DND-41 (cell line): ENCODE measurements at regions not wholly inside any gene's neighbourhood (a gene's known extent, or its start where the extent isn't known, plus 50 kb on each side); places are given as distances from the start of the nearest gene placed in this dataset.
"Not testable (repeated sequence)": the region's sequence is repeated elsewhere in the genome, so short reads cannot be mapped to it uniquely, and the experiment has no call there.

Experiments
- ATAC-seq: fragments of 200-7000 bp; cut with Tn5 transposase; 3 replicates; pipeline ENCODE4 v1.9.1; 2021; ENCODE audit warnings: low read depth; ENCODE audit not compliant: insufficient read depth
- DNase-seq: peaks from one replicate; pipeline ENCODE4 v3.0.0-alpha.2; 2020
- H2AFZ ChIP-seq: 2 replicates; pipeline ENCODE4 v1.6.0; 2012; ENCODE audit warnings: low read depth, low read length
- H3K27ac ChIP-seq: 2 replicates; pipeline ENCODE4 v1.5.1; 2012; ENCODE audit warnings: low read length, inconsistent platforms
- H3K27me3 ChIP-seq: fragments of 200-600 bp; sonication (generic); 2 replicates; pipeline ENCODE4 v1.6.0; 2012; ENCODE audit warnings: low read length, mild to moderate bottlenecking, inconsistent platforms; ENCODE audit not compliant: insufficient read depth, poor library complexity
- H3K36me3 ChIP-seq: 2 replicates; pipeline ENCODE4 v1.5.1; 2012; ENCODE audit warnings: low read length, inconsistent platforms; ENCODE audit not compliant: insufficient read depth
- H3K4me1 ChIP-seq: 2 replicates; pipeline ENCODE4 v1.5.1; 2012; ENCODE audit warnings: mild to moderate bottlenecking, low read length; ENCODE audit not compliant: insufficient read depth
- H3K4me2 ChIP-seq: 2 replicates; pipeline ENCODE4 v1.6.0; 2012; ENCODE audit warnings: mild to moderate bottlenecking, moderate library complexity, low read length, inconsistent platforms; ENCODE audit not compliant: insufficient read depth
- H3K4me3 ChIP-seq, 2 experiments: fragments of 200-600 bp in 1 of 2; shearing (Covaris generic) in 1 of 2; 2 replicates each; pipeline ENCODE4 v1.5.1; 2012 to 2016; ENCODE audit warnings: inconsistent platforms in 2 of 2, low read length in 2 of 2, mild to moderate bottlenecking in 2 of 2, low read depth in 1 of 2, moderate library complexity in 1 of 2
- H3K79me2 ChIP-seq: 2 replicates; pipeline ENCODE4 v1.6.0; 2012; ENCODE audit warnings: low read length, inconsistent platforms; ENCODE audit not compliant: insufficient read depth
- H3K9ac ChIP-seq: 2 replicates; pipeline ENCODE4 v1.6.0; 2012; ENCODE audit warnings: low read depth, mild to moderate bottlenecking, inconsistent platforms, low read length, moderate library complexity
- H3K9me3 ChIP-seq: 2 replicates; pipeline ENCODE4 v1.5.1; 2012; ENCODE audit warnings: low read length, moderate library complexity, mild to moderate bottlenecking, inconsistent platforms; ENCODE audit not compliant: insufficient read depth, severe bottlenecking
- H4K20me1 ChIP-seq: 2 replicates; pipeline ENCODE4 v1.6.0; 2012; ENCODE audit warnings: low read length; ENCODE audit not compliant: insufficient read depth
- CTCF ChIP-seq: IDR thresholded peaks from 2 replicates; pipeline ENCODE4 v1.5.1; 2012; ENCODE audit warnings: borderline replicate concordance, low read length, moderate library complexity, mild to moderate bottlenecking; ENCODE audit not compliant: poor library complexity, severe bottlenecking; ENCODE audit errors: extremely low read depth
- EZH2 ChIP-seq: IDR thresholded peaks from 3 replicates; pipeline ENCODE4 v1.6.1; 2012; ENCODE audit warnings: borderline replicate concordance, low read depth, mild to moderate bottlenecking, moderate library complexity, low read length, inconsistent platforms; ENCODE audit not compliant: severe bottlenecking

- no peak overlapping the region for H3K4me2 ChIP-seq
- ATAC-seq (no peak), DNase-seq (no peak)
- no peak overlapping the region for H3K27ac ChIP-seq
- H3K9me3 ChIP-seq: no peaks in the 10 kb centered on the region
- H4K20me1 ChIP-seq: no peaks in the 10 kb centered on the region
- H3K27me3 ChIP-seq: no peaks in the 10 kb centered on the region
- no peak for TF ChIP-seq EZH2
- TF ChIP-seq CTCF: no peak
- H2AFZ ChIP-seq: no peak overlapping the region
- H3K4me1 ChIP-seq: no peaks in the 10 kb centered on the region
- no peaks in the 10 kb centered on the region for H3K36me3 ChIP-seq
- no peak overlapping the region for H3K4me3 ChIP-seq
- H3K9ac ChIP-seq: no peak overlapping the region
- H3K79me2 ChIP-seq: no peaks in the 10 kb centered on the region
These were observed 182.9 kb downstream of the ZIC3 start for GRCh38 chrX:137748827-137749226.

- no peaks in the 10 kb centered on the region for H4K20me1 ChIP-seq
- TF ChIP-seq EZH2 (no peak), CTCF (no peak)
- no peaks in the 10 kb centered on the region for H3K27me3 ChIP-seq
- no peaks in the 10 kb centered on the region for H3K79me2 ChIP-seq
- H3K4me3 ChIP-seq: no peak overlapping the region
- no peak overlapping the region for H2AFZ ChIP-seq
- no peak overlapping the region for H3K9ac ChIP-seq
- ATAC-seq (no peak), DNase-seq (no peak)
- H3K36me3 ChIP-seq: no peaks in the 10 kb centered on the region
- no peak overlapping the region for H3K27ac ChIP-seq
- H3K9me3 ChIP-seq: no peaks in the 10 kb centered on the region
- H3K4me1 ChIP-seq: no peaks in the 10 kb centered on the region
- H3K4me2 ChIP-seq: no peak overlapping the region
These were observed 183.3 kb downstream of the ZIC3 start for GRCh38 chrX:137749246-137749645.

DNA sequence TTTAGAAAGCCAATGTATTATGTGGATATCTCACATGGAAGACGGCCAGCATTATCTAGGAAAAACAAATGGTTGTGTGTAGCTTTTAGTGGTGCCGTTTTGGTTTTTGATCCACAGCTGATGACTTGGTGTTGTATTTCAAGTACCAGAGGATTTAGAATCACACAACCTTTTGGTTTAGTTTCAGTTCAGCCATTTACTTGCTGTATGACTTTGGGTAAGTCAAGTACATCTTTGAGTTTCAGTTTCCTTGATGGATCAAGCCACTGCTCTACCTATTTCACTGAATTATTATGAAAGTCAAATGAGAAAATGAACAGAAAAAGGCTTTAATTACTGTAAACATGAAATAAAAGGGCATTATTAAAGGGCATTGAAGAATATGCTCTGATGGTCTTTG lies 205.6 kb downstream of the ZIC3 start:
- Histone ChIP-seq H2AFZ (no peak overlapping the region), H3K36me3 (no peaks in the 10 kb centered on the region), H3K9ac (no peak overlapping the region), H3K27ac (no peak overlapping the region), H3K27me3 (no peaks in the 10 kb centered on the region), H3K4me3 (no peak overlapping the region), H4K20me1 (no peaks in the 10 kb centered on the region), H3K4me2 (no peak overlapping the region), H3K79me2 (no peaks in the 10 kb centered on the region), H3K4me1 (no peaks in the 10 kb centered on the region), H3K9me3 (no peaks in the 10 kb centered on the region)
- DNase-seq (no peak), ATAC-seq (no peak)
- TF ChIP-seq EZH2 (no peak), CTCF (no peak)

- Histone ChIP-seq H3K4me2 (no peak overlapping the region), H3K36me3 (no peaks in the 10 kb centered on the region), H3K9me3 (no peaks in the 10 kb centered on the region), H3K79me2 (no peaks in the 10 kb centered on the region), H2AFZ (no peak overlapping the region), H3K4me3 (no peak overlapping the region), H3K9ac (no peak overlapping the region), H3K27me3 (no peaks in the 10 kb centered on the region), H4K20me1 (no peaks in the 10 kb centered on the region), H3K27ac (no peak overlapping the region), H3K4me1 (no peaks in the 10 kb centered on the region)
- DNase-seq: no peak
- no peak for TF ChIP-seq EZH2
- no peak for TF ChIP-seq CTCF
- ATAC-seq: no peak
These were observed 226.3 kb downstream of the ZIC3 start for GRCh38 chrX:137792214-137792613.

DNA sequence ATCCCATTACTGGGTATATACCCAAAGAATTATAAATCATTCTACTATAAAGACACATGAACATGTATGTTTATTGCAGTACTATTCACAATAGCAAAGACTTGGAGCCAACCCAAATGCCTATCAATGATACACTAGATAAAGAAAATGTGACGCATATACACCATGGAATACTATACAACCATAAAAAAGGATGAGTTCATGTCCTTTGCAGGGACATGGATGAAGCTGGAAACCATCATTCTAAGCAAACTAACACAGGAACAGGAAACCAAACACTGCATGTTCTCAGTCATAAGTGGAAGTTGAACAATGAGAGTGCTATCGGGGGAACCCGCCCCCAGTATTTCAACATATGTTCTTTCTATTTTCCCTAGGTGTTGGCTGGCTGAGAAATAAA lies 232.0 kb downstream of the ZIC3 start:
- H3K4me3 ChIP-seq, H4K20me1 ChIP-seq, H3K27me3 ChIP-seq, H3K4me1 ChIP-seq, H3K36me3 ChIP-seq, H3K9me3 ChIP-seq, H2AFZ ChIP-seq, DNase-seq, H3K4me2 ChIP-seq, H3K79me2 ChIP-seq, H3K27ac ChIP-seq, H3K9ac ChIP-seq, ATAC-seq: not testable (repeated sequence)
